ENCODE measurements at regions not wholly inside any gene's neighbourhood (a gene's known extent, or its start where the extent isn't known, plus 50 kb on each side); places are given as distances from the start of the nearest gene placed in this dataset.

- no peak for TF ChIP-seq CTCF (IDR thresholded peaks at IDR 0.05)
- no peak for TF ChIP-seq POLR2A (IDR thresholded peaks at IDR 0.05)
Measured at GRCh38 chr10:31100662-31101061, 69.0 kb upstream of the ZNF438 start.
